A673 (cell line): ENCODE measurements at regions not wholly inside any gene's neighbourhood (a gene's known extent, or its start where the extent isn't known, plus 50 kb on each side); places are given as distances from the start of the nearest gene placed in this dataset.

Experiments used
- EZH2 ChIP-seq: fragments of 200-600 bp; sonication (generic); IDR thresholded peaks from 2 replicates; pipeline ENCODE4 v1.6.1; 2017; ENCODE audit warnings: borderline replicate concordance, low read depth, mild to moderate bottlenecking, mixed read lengths, antibody characterized with exemption, low read length; ENCODE audit not compliant: poor library complexity, severe bottlenecking
- TF ChIP-seq, protein P1 (sequence below): fragments of 300-800, 200-600 bp; sonication (generic); conservative IDR thresholded peaks from 2 replicates; pipeline ENCODE4 v1.5.1; 2017; ENCODE audit warnings: low read depth, mild to moderate bottlenecking, antibody characterized with exemption, low read length, moderate library complexity, mixed read lengths

DNA sequence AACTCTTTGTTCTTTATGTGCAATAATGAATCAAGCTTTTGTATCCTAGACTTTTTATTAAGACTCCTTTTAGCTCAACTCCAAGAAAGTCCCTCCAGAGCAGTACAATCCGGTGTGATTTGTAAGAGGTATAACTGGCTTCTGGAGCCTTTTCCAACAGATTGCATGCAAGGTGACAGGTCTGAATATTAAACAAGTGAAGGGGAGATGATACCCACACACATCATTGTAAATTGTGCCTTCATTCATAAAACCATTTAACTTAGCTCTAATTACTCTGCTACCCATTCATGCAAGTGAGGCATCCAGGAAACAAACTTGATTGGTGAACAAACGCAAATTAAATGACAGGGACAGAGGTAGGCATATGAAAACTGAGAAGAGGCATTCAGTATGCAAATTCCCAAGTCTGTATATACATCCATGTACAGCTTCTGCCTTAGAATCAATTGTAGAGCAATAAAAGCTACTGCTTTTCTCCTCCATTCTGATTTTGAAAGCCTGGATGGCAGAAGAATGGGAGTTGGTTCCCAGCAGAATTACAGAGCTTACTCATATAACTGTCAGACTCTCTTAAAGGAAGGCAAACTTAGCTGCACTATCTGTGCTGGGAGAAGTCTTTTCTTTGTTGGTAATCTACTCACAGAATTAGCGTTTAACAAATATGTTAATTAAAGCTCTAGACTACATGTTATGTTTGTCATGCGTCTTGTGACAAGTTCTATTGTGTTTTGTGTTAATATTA, 261.0 kb upstream of the CDH6 start:
- TF ChIP-seq, protein P1, sequence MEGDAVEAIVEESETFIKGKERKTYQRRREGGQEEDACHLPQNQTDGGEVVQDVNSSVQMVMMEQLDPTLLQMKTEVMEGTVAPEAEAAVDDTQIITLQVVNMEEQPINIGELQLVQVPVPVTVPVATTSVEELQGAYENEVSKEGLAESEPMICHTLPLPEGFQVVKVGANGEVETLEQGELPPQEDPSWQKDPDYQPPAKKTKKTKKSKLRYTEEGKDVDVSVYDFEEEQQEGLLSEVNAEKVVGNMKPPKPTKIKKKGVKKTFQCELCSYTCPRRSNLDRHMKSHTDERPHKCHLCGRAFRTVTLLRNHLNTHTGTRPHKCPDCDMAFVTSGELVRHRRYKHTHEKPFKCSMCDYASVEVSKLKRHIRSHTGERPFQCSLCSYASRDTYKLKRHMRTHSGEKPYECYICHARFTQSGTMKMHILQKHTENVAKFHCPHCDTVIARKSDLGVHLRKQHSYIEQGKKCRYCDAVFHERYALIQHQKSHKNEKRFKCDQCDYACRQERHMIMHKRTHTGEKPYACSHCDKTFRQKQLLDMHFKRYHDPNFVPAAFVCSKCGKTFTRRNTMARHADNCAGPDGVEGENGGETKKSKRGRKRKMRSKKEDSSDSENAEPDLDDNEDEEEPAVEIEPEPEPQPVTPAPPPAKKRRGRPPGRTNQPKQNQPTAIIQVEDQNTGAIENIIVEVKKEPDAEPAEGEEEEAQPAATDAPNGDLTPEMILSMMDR: no peak
- TF ChIP-seq EZH2: no peak
